DND-41 (cell line): ENCODE measurements at regions not wholly inside any gene's neighbourhood (a gene's known extent, or its start where the extent isn't known, plus 50 kb on each side); places are given as distances from the start of the nearest gene placed in this dataset.

Source experiments
- ATAC-seq: fragments of 200-7000 bp; cut with Tn5 transposase; 3 replicates; pipeline ENCODE4 v1.9.1; 2021; ENCODE audit warnings: low read depth; ENCODE audit not compliant: insufficient read depth
- DNase-seq: peaks from one replicate; pipeline ENCODE4 v3.0.0-alpha.2; 2020
- H2AFZ ChIP-seq: 2 replicates; pipeline ENCODE4 v1.6.0; 2012; ENCODE audit warnings: low read depth, low read length
- H3K27ac ChIP-seq: 2 replicates; pipeline ENCODE4 v1.5.1; 2012; ENCODE audit warnings: low read length, inconsistent platforms
- H3K27me3 ChIP-seq: fragments of 200-600 bp; sonication (generic); 2 replicates; pipeline ENCODE4 v1.6.0; 2012; ENCODE audit warnings: low read length, mild to moderate bottlenecking, inconsistent platforms; ENCODE audit not compliant: insufficient read depth, poor library complexity
- H3K36me3 ChIP-seq: 2 replicates; pipeline ENCODE4 v1.5.1; 2012; ENCODE audit warnings: low read length, inconsistent platforms; ENCODE audit not compliant: insufficient read depth
- H3K4me1 ChIP-seq: 2 replicates; pipeline ENCODE4 v1.5.1; 2012; ENCODE audit warnings: mild to moderate bottlenecking, low read length; ENCODE audit not compliant: insufficient read depth
- H3K4me2 ChIP-seq: 2 replicates; pipeline ENCODE4 v1.6.0; 2012; ENCODE audit warnings: mild to moderate bottlenecking, moderate library complexity, low read length, inconsistent platforms; ENCODE audit not compliant: insufficient read depth
- H3K4me3 ChIP-seq, 2 experiments: fragments of 200-600 bp in 1 of 2; shearing (Covaris generic) in 1 of 2; 2 replicates each; pipeline ENCODE4 v1.5.1; 2012 to 2016; ENCODE audit warnings: inconsistent platforms in 2 of 2, low read length in 2 of 2, mild to moderate bottlenecking in 2 of 2, low read depth in 1 of 2, moderate library complexity in 1 of 2
- H3K79me2 ChIP-seq: 2 replicates; pipeline ENCODE4 v1.6.0; 2012; ENCODE audit warnings: low read length, inconsistent platforms; ENCODE audit not compliant: insufficient read depth
- H3K9ac ChIP-seq: 2 replicates; pipeline ENCODE4 v1.6.0; 2012; ENCODE audit warnings: low read depth, mild to moderate bottlenecking, inconsistent platforms, low read length, moderate library complexity
- H3K9me3 ChIP-seq: 2 replicates; pipeline ENCODE4 v1.5.1; 2012; ENCODE audit warnings: low read length, moderate library complexity, mild to moderate bottlenecking, inconsistent platforms; ENCODE audit not compliant: insufficient read depth, severe bottlenecking
- H4K20me1 ChIP-seq: 2 replicates; pipeline ENCODE4 v1.6.0; 2012; ENCODE audit warnings: low read length; ENCODE audit not compliant: insufficient read depth
- CTCF ChIP-seq: IDR thresholded peaks from 2 replicates; pipeline ENCODE4 v1.5.1; 2012; ENCODE audit warnings: borderline replicate concordance, low read length, moderate library complexity, mild to moderate bottlenecking; ENCODE audit not compliant: poor library complexity, severe bottlenecking; ENCODE audit errors: extremely low read depth
- EZH2 ChIP-seq: IDR thresholded peaks from 3 replicates; pipeline ENCODE4 v1.6.1; 2012; ENCODE audit warnings: borderline replicate concordance, low read depth, mild to moderate bottlenecking, moderate library complexity, low read length, inconsistent platforms; ENCODE audit not compliant: severe bottlenecking

- TF ChIP-seq EZH2 (no peak), CTCF (no peak)
- no peak overlapping the region for H3K27ac ChIP-seq
- no peak overlapping the region for H3K4me2 ChIP-seq
- H3K9me3 ChIP-seq, result no peaks in the 10 kb centered on the region
- no peaks in the 10 kb centered on the region for H3K27me3 ChIP-seq
- H3K4me3 ChIP-seq, result no peak overlapping the region
- ATAC-seq (no peak), DNase-seq (no peak)
- H2AFZ ChIP-seq, result no peak overlapping the region
- no peaks in the 10 kb centered on the region for H3K79me2 ChIP-seq
- H3K36me3 ChIP-seq, result no peaks in the 10 kb centered on the region
- H3K4me1 ChIP-seq, result no peaks in the 10 kb centered on the region
- no peaks in the 10 kb centered on the region for H4K20me1 ChIP-seq
- no peak overlapping the region for H3K9ac ChIP-seq
Measured at GRCh38 chr11:8320076-8320475, 56.4 kb upstream of the LMO1 start.

DNA sequence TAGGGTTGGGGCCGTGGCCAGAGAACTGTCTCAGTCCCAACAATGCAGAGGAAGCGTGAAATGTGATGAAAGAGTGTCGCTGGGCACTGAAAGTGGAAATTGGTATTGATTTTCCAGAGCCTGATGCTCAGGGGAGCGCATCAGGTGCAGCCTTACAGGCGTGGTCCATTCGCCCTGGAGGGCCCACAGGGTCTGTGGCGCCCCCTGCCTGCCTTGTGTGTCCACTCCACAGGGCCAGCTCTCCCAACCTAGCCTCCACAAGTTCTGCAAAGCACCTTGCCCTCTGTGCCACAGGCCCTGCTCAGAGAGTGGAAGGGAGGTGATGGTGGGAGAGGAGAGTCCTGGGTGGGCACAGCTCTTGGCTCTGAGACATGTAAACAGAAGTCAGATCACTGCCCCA is 54.9 kb upstream of the LMO1 start:
- H4K20me1 ChIP-seq, result no peaks in the 10 kb centered on the region
- no peak overlapping the region for H3K9ac ChIP-seq
- no peak for TF ChIP-seq EZH2
- peak; percentile 31 for TF ChIP-seq CTCF
- H2AFZ ChIP-seq, result no peak overlapping the region
- no peak overlapping the region for H3K4me2 ChIP-seq
- H3K79me2 ChIP-seq, result no peaks in the 10 kb centered on the region
- DNase-seq (no peak), ATAC-seq (no peak)
- no peaks in the 10 kb centered on the region for H3K36me3 ChIP-seq
- peaks cover 3% of the 10 kb centered on the region for H3K27me3 ChIP-seq
- no peak overlapping the region for H3K4me3 ChIP-seq
- H3K9me3 ChIP-seq, result no peaks in the 10 kb centered on the region
- no peak overlapping the region for H3K27ac ChIP-seq
- no peaks in the 10 kb centered on the region for H3K4me1 ChIP-seq

- DNase-seq, result no peak
- Histone ChIP-seq H3K27ac (no peak overlapping the region), H3K9me3 (no peaks in the 10 kb centered on the region), H2AFZ (no peak overlapping the region), H3K4me1 (no peaks in the 10 kb centered on the region), H3K27me3 (peaks cover 3% of the 10 kb centered on the region), H3K4me3 (no peak overlapping the region), H3K36me3 (no peaks in the 10 kb centered on the region), H3K4me2 (no peak overlapping the region), H4K20me1 (no peaks in the 10 kb centered on the region), H3K79me2 (no peaks in the 10 kb centered on the region), H3K9ac (no peak overlapping the region)
- TF ChIP-seq CTCF, result no peak
- no peak for TF ChIP-seq EZH2
- no peak for ATAC-seq
Measured at GRCh38 chr11:8317159-8317558, 53.5 kb upstream of the LMO1 start.

- DNase-seq (no peak), ATAC-seq (no peak)
- Histone ChIP-seq H3K27me3 (peaks cover 3% of the 10 kb centered on the region), H3K79me2 (no peaks in the 10 kb centered on the region), H3K36me3 (no peaks in the 10 kb centered on the region), H3K9ac (no peak overlapping the region), H4K20me1 (no peaks in the 10 kb centered on the region), H3K4me2 (no peak overlapping the region), H3K27ac (no peak overlapping the region), H3K4me3 (no peak overlapping the region), H2AFZ (no peak overlapping the region), H3K4me1 (no peaks in the 10 kb centered on the region), H3K9me3 (no peaks in the 10 kb centered on the region)
- no peak for TF ChIP-seq CTCF
- no peak for TF ChIP-seq EZH2
Measured at GRCh38 chr11:8315954-8316353, 52.3 kb upstream of the LMO1 start.
